GM19463 (cell line): ENCODE measurements at regions not wholly inside any gene's neighbourhood (a gene's known extent, or its start where the extent isn't known, plus 50 kb on each side); places are given as distances from the start of the nearest gene placed in this dataset.
"Not testable (repeated sequence)": the region's sequence is repeated elsewhere in the genome, so short reads cannot be mapped to it uniquely, and the experiment has no call there.

Experiments used
- ATAC-seq: cut with Tn5 transposase; IDR thresholded peaks from one replicate; pipeline ENCODE4 v1.9.1; 2021; ENCODE audit warnings: mild to moderate bottlenecking, moderate library complexity; ENCODE audit not compliant: unreplicated experiment

DNA sequence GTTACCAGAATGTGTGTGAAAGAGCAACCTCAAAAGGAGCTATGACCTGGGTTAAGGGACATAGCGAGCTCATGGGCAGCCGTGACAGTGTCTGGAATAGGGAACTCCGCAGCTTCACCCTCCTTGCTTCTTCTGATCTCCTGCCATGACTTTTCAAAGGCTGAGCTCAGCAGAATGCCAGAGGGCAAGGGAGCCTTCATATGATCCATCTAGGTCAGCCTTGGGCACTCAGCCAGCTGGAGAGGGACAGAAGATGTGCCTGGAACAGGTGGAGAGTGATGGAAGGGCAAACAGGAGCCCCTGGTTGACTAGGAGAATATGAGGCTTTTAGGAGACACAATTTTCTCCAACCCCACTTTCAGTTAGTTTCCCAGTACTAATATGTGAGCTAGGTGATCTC, 352.8 kb upstream of the FRG2C start:
- ATAC-seq, result not testable (repeated sequence)

- not testable (repeated sequence) for ATAC-seq
Measured at GRCh38 chr3:75312469-75312868, 351.7 kb upstream of the FRG2C start.

DNA sequence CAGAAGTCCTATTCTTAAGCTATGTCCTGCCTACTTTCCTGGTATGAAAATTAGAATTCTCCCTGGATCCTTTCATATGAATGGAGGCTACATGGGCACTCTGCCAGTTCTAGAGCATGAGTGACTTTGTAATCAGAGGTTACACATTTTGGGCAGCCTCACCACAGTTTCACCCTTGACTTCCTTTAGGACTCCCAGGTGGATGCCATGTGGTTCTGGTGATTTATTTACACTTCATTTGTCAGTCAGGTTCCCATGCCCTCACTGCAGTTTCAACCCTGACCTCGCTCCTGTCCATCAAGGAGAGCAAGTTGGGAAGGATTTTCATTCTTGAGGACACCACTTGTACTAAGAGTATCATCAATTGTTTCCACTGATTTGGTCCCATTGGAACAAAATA, 344.4 kb upstream of the FRG2C start:
- not testable (repeated sequence) for ATAC-seq

DNA sequence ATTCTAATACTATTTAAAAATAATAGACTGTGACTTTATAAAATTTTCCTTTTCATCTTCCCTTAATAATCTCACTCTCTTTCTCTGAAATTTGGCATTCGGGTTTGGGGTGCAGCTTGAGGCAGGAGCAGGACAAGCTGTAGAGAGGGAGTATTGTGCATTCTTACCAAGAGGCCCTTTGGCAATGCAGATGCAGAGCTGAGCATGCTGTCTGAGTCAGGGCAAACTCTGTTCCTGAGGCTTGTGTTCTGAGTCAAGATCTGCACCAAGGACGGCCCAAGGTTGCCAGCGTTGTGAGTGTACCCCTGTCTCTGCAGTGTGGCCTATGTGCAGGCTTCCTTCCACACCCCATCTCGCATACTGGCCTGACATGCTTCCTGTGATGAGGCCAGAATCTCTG, 343.8 kb upstream of the FRG2C start:
- ATAC-seq, result no peak

GRCh38 chr3:75321060-75321459, 343.1 kb upstream of the FRG2C start:
- ATAC-seq, result no peak

DNA sequence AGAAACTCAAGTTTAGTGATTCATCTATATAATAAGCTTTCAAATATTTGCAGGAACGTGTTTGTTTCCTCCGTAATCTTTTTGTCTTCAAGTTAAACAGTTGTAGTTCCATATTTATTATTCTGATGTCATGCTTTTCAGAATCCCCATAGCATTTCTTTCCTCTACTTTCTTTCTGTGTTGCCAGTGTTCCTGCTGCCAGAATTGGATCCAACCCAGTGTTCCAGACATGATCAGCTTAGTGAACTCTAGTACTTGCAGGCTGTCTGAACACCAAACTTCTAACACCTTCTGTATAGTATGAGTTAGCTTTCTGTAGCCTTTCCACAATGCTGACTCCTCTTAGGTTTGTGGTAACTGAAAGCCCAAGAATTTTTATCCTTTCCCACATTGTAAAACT, 340.2 kb upstream of the FRG2C start:
- not testable (repeated sequence) for ATAC-seq

- ATAC-seq, result no peak
Measured at GRCh38 chr3:75325716-75326115, 338.4 kb upstream of the FRG2C start.

- no peak for ATAC-seq
Measured at GRCh38 chr3:75327453-75327852, 336.7 kb upstream of the FRG2C start.

- ATAC-seq, result no peak
Measured at GRCh38 chr3:75329476-75330097, 334.5 kb upstream of the FRG2C start.

DNA sequence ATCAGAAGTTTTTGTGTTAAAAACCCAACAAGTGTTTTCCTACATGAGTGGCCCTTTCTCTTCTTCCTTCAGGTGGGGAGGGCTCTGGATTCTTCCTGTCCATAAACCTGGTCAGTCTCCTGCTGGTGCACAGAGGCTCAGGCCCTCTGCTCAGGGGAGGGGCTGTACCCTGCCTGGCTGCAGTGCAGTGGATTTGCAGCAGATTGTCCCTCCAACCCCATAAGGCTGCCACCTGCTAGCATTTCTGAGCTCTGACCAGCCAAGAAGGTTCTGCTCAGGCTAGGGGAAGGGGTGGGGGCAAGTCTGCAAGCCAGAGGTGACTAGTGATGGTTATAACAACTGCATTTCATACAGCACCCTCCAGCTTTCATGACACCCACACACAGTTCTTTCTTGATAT, 333.7 kb upstream of the FRG2C start:
- not testable (repeated sequence) for ATAC-seq

DNA sequence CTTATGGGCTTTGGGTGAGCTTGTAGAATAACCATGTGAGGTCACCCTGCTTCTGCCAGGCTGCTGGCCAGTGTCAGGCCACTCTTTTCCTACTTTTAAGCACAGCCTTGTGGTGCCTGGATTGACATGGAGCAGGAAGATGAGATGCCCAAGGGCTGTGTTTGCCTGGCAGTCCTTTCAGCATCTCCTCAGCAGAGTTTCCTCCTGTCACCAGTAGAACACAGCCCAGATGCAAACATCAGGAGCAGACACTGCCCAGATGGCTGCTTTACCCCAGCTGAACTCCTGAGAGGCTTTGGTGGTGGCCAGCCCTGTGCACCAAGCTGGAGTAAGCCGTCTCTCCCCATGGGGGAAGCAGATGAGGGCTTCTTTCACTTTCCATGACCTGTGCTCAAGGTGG, 332.0 kb upstream of the FRG2C start:
- not testable (repeated sequence) for ATAC-seq

DNA sequence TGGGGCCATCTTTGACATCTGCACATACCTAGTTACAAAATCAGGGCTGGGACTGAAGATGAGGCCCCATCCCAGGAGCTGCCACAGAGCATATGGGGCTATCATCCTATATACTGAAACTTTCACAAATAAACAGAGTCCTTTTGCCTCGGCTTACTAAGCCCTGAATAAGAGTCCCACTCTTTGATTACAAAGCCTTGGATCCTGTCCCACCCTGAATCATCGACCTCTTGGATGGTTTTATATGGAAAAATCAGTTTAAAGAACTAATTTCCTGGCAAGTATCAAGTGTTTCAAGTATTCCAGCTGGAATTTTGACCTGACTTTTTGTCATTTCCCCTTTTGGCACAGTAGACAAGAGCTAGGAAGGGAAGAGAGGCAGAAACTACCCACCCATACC, 331.3 kb upstream of the FRG2C start:
- ATAC-seq, result no peak

- no peak for ATAC-seq
Measured at GRCh38 chr3:75334299-75334698, 329.8 kb upstream of the FRG2C start.

- ATAC-seq, result no peak
Measured at GRCh38 chr3:75337226-75337900, 326.8 kb upstream of the FRG2C start.

GRCh38 chr3:75338342-75338741, 325.8 kb upstream of the FRG2C start:
- ATAC-seq, result no peak

DNA sequence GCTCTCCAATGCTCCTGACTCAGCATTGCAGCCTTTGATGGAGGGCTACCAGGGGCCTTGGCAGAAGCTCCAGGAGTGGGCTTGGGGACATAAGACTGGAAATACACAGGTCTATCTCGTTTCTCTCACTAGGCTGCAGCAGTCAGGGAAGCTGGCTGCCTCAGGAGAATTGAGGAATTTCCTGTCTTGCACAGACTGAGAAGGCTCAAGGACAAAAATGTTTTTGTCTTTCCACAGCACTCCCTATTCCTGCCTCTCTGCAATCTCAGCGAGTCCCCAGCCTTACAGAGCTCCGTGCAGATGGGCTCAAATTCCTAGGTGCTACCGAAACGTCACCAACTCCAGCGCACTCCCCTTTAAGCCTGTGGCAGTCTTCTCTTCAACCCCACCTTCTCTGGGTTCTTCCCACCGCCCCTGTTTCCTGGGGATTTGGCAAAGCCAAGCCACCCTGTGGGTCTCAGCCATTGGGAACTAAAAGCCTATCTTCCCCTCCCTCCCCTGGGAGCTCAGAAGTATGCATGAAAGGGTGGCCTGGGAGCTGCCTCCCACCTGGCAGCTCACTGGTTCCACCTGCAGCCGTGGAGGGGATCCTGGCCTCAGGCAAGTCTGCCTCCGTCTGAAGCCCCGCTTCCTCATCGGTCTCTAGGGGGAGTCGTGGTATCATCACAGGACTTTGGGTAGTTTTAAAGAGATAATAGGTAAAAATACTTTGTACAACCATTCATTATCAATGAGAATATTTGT, 322.6 kb upstream of the FRG2C start:
- no peak for ATAC-seq

DNA sequence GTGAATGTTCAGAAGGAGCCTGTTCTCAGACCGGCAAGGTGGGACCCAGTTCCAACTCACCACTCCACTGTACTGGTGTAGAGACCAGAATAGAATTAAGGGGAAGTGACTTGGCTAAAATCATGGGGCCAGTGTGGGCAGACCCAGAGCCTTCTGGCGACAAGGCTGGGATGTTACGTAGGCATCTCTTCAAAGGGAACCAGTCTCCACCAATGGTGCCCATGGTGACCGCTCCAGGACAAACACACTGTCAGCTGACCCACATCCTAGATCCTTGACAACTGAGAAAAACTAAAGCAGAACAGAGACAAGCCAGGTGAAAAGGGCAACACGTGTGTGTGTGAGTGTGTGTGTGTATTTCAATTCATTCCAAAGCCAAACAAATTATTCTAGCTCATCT, 321.7 kb upstream of the FRG2C start:
- ATAC-seq, result no peak

DNA sequence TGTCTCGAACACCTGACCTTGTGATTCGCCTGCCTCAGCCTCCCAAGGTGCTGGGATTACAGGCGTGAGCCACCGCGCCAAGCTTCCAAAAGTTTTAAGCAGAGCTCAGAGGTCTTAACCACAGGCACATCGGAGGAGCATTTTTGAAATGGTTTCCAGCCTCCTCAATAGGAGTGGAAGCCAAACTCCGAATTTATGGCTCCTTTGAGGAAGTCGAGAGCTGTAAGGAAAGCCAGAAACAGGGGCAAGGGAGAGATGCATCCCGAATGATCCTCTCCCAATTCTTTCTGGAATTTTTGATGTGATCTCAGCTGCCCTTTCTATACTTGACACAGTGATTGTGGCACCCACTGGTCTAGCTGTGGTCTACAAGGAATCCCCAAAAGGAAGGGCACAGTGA, 313.6 kb upstream of the FRG2C start:
- ATAC-seq, result not testable (repeated sequence)

- ATAC-seq, result not testable (repeated sequence)
Measured at GRCh38 chr3:75362086-75362784, 301.9 kb upstream of the FRG2C start.

- not testable (repeated sequence) for ATAC-seq
Measured at GRCh38 chr3:75372964-75373363, 291.2 kb upstream of the FRG2C start.

DNA sequence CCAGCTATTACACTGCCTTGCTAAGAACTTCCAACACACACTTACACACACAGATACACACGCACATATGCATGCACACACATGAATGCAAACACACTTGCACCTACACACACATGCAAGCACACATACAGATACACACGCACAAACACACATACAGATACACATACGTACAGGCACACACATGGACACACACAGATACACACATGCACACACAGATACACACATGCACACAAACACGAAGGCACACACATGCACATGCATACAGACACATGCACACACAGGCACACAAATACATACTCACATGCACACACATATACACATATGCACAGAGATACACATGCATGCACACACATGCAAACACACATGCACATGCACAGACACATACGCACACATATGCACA, 284.3 kb upstream of the FRG2C start:
- ATAC-seq, result not testable (repeated sequence)
